ENCODE measurements at regions not wholly inside any gene's neighbourhood (a gene's known extent, or its start where the extent isn't known, plus 50 kb on each side); places are given as distances from the start of the nearest gene placed in this dataset.

DNA sequence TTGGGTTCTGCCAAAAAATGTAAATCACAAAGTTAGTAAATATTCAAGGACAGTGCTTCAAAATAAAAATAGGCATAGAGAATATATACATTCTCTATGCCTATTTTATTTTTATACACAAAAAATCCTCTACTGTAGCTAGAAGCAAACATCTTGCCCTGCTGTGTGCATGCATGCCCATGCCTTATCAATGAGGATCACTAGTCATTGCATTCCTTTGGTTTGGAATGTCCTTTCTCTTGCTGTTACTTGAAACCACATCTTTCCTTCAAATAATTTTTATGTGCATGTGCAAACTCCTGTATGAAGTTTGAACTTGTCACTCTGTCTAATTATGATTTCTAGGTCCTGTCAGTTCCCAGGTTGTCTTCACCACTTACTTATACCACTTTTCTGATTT is 278.9 kb upstream of the IZUMO3 start:
- POLR2A ChIA-PET = no interaction called here
- Histone ChIP-seq H3K9me3 (ENCODE audit: low read length) (peaks cover 52% of the 10 kb centered on the region), H3K4me1 (ENCODE audit: insufficient read depth, low read length) (no peaks in the 10 kb centered on the region), H3K4me2 (ENCODE audit: low read depth, low read length) (no peak overlapping the region), H3K27me3 (ENCODE audit: control insufficient read depth in 1 of 2, insufficient read depth in 2 of 2, low read length in 2 of 2) (no peaks in the 10 kb centered on the region), H4K20me1 (ENCODE audit: insufficient read depth, low read length) (no peaks in the 10 kb centered on the region), H3K79me2 (ENCODE audit: insufficient read depth, low read length) (no peaks in the 10 kb centered on the region), H3K4me3 (replicated peaks in 1 of 3; ENCODE audit: insufficient read depth in 1 of 3, low read depth in 2 of 3, low read length in 3 of 3) (no peak overlapping the region), H2AFZ (ENCODE audit: low read length) (no peak overlapping the region), H3K27ac (ENCODE audit: extremely low read length, insufficient read depth, low read length) (no peak overlapping the region), H3K36me3 (replicated peaks in 1 of 2; ENCODE audit: control insufficient read depth in 1 of 2, insufficient read depth in 2 of 2, low read length in 2 of 2) (no peaks in the 10 kb centered on the region), H3K9ac (ENCODE audit: insufficient read depth, low read depth, low read length) (no peak overlapping the region)
- TF ChIP-seq ZHX1 (CRISPR knock-in tag; IDR thresholded peaks at IDR 0.05; ENCODE audit: low read depth) (no peak), GATAD1 (CRISPR knock-in tag; IDR thresholded peaks at IDR 0.05) (no peak), KDM2A (CRISPR knock-in tag; IDR thresholded peaks at IDR 0.05; ENCODE audit: borderline replicate concordance, low read depth) (no peak), ZNF598 (CRISPR knock-in tag; IDR thresholded peaks at IDR 0.05; ENCODE audit: borderline replicate concordance) (no peak), NR3C1 (CRISPR knock-in tag; IDR thresholded peaks at IDR 0.05) (no peak), THAP7 (CRISPR knock-in tag; IDR thresholded peaks at IDR 0.05) (no peak), ZNF234 (CRISPR knock-in tag; conservative IDR thresholded peaks at IDR 0.05) (no peak), TBX2 (CRISPR knock-in tag; IDR thresholded peaks at IDR 0.05; ENCODE audit: borderline replicate concordance) (no peak), ZNF615 (CRISPR knock-in tag; IDR thresholded peaks at IDR 0.05; ENCODE audit: borderline replicate concordance) (no peak), ZNF18 (CRISPR knock-in tag; IDR thresholded peaks at IDR 0.05; ENCODE audit: insufficient replicate concordance) (no peak)
- TF ChIP-seq, protein P1, sequence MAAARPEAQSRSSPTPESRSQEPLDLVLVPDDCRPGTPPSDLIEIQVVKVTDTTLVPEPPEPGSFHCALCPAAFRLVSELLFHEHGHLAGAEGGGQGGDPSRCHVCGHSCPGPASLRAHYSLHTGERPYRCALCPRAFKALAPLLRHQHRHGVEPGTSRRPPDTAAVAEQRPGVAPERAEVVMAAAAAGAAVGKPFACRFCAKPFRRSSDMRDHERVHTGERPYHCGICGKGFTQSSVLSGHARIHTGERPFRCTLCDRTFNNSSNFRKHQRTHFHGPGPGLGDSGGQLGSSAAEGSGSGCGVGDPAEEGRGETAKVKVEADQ (CRISPR knock-in tag; IDR thresholded peaks at IDR 0.05; ENCODE audit: borderline replicate concordance) = no peak
- TF ChIP-seq, protein P2, sequence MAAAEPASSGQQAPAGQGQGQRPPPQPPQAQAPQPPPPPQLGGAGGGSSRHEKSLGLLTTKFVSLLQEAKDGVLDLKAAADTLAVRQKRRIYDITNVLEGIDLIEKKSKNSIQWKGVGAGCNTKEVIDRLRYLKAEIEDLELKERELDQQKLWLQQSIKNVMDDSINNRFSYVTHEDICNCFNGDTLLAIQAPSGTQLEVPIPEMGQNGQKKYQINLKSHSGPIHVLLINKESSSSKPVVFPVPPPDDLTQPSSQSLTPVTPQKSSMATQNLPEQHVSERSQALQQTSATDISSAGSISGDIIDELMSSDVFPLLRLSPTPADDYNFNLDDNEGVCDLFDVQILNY (CRISPR knock-in tag; conservative IDR thresholded peaks at IDR 0.05) = no peak
- in situ Hi-C loops (cut with HindIII; ENCODE audit: extremely low pct_ligation_motif_present, low pct_unique_long_range_greater_than_20kb) = loop anchor here (25.0 kb wide), 1 partner anchor 112 kb away; no protein-coding TSS in a partner anchor
- ATAC-seq (no peak), DNase-seq (ENCODE audit: low spot score) (no peak), FAIRE-seq (no peak)
- intact Hi-C loops (cut with micrococcal nuclease; ENCODE audit: unreplicated experiment) = no loop called here
- CTCF ChIA-PET (ENCODE audit: low intra/inter-chr PET ratio, low total read pairs) = no interaction called here
- BruUV-seq (replicated peaks) = no TSS peak

Measured in HepG2 (cell line).